ENCODE measurements at regions not wholly inside any gene's neighbourhood (a gene's known extent, or its start where the extent isn't known, plus 50 kb on each side); places are given as distances from the start of the nearest gene placed in this dataset.

DNA sequence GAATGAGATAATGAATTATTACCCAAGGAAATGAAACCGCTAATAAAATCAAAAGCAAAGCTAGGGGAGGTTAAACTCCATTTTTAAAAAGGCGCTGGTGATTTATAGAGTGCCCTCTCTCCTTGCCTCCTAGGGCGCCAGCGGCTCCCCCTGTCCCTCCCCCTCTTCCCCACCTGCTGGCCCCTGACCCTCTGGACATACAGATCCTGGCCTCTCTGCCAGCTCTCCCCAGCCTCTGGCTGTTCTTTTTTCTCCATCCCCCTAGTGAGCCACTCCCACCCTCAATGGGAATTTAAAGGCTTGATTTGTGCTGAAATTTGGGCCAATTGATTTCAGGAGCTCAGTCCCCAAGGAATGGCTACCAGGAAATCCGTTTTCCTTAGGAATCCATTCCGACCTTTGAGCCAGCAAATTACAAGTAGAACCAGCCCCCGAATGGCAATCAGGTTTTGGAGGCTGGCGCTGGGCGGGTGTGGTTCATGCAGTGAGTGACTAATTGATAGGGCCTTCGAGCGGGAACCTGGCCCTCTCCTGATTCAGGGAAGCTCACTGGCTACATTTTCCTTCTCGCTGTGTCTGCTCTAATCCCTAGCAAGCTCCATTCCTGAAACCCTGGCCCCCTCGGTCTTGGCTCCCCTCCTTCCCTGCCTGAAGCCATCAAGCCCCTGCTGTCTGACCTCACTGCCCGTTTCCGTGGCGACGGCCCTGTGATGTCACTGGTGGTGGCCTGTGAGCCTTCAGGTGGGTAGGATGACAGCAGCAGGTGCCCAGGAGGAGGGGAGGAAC lies 141.9 kb upstream of the SDK2 start:
- no peak for DNase-seq

DNA sequence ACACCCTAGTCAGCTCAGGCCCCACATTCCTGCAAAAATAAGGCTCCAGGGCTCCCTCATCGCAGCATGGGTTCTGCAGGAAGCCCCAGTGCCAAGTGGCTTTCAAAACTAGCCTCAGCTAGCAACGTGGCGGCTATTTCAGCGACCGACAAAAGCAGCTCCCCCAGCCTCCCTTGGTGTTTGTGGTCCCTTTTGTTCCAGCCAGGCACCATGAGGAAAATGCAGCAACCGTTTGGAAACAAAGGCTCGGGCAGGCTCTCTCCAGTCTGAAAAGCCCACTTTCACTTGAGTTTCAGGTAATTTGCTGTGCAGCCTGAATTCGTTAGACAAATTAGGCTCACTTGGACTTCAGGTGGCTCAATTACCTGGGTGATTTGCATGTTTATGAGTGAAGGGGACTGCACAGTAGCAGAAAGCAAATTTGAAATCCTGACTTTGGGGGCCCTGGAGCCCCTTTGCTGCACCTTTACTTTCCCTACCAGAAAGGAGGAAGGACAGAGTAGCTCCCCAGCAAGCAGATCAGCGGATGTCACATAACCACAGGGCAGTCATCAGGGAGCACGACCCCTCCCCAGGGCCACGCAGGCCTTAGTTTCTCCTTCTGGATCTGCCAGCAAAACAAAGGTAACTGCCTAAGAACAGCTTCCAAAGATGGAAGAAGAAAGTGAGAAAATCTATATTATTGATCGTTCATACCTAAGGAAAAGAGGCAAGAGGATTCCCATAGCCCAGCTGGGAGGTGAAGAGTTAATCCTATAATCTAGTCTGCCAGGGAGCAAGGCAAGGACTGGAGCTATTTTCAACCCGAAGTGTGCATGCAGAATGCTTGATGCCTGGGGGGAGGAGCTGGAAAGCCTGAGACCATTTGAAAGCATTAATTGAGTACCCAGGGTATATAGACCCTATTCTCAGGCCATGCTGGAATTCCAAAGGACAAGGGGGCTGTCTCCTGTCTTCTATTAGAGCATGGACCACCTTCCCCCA lies 143.1 kb upstream of the SDK2 start:
- DNase-seq, result no peak

DNA sequence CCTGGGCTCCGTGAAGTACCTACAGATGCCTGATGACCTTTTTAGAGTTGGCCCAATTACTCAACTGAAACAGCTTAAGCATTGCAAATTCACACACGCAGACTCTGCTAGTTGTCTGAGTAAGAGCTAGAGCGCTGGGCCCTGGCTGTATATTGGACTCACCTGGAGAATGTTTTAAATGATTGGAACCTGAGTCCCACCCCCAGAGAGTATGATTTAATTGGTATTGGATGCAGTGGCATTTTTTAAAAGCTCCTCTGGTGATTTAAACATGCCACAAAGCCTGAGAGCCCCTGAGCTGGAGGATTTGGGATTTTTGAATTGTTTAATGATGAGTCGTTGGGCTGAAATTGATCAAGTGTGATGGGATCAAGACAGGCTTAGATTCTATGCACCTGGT lies 143.9 kb upstream of the SDK2 start:
- no peak for DNase-seq

DNA sequence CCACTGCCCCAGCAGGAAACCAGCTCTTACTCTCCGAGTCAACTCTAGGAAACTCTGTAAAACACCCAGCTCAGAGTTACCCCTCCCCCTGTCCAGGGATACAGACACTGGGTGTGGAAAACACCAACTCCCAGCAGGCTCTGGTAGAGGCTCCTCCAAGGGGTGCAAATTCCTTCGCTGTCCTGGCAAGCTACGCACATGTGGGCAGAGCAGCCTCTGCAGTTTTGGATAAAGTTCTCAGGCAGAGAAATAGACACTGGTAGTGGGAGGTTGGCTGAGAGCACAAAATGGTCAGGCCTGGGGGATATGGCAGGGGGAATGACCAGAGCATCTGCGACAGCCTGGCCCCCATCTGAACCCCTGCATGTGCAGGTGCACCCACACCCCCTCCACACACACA lies 146.9 kb upstream of the SDK2 start:
- no peak for DNase-seq

DNA sequence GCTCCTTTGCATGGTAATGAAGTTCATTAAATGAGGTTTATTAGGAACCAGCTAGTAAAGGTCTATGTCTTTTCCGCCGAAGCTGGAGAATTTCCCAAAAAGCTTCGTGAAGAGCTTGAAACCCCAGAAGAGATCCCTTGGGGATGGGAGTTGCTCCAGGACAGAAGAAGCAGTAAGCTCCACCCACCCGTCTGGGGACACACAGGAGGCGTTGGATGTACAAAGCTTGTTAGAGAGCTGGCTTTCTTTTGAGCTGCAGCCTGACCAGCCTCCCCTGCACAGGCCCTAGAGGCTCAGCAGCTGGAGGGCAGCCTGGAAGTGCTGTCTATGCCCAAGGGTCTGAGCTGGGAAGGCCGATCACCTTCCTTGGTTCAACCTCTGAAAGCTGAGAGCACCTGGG lies 147.4 kb upstream of the SDK2 start:
- DNase-seq, result no peak

DNA sequence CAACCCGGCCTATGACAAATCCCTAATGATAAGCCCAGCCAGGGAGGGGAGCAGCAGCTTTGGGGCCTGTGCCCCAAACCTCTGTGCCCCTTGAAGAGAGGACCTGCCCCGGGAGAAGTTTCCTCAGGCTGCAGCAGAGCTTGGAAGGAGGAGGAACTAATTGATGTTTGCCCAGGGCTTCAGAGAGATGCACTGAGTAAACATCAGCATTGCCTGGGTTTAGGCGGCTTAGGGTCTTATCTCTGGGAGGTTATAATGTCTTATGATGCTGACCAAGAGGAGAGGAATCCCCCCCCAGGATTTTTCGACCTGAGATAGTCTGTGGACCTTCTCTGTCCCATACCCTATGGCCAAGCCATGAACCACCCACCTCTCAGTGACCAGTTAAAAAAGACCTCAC lies 148.7 kb upstream of the SDK2 start:
- DNase-seq, result no peak

DNA sequence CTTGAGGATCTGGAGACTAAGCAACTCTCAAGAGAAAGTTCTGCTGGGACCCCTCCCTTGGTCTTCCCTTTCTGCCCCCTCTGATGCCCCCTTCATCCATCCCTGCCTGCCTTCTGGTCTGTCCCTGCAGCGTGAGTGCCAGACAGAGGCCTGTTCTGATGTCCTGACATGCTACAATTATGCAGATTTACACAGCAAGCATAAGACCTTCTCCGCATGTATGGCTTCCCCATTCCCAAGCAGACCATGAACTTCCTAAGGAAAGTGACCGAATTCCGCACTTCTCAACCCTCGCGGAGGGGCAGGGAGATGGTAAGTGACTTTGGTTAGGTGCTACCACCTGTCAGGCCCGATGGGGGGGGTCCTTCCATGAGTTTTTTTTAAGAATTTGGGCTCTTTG lies 150.1 kb upstream of the SDK2 start:
- no peak for DNase-seq

DNA sequence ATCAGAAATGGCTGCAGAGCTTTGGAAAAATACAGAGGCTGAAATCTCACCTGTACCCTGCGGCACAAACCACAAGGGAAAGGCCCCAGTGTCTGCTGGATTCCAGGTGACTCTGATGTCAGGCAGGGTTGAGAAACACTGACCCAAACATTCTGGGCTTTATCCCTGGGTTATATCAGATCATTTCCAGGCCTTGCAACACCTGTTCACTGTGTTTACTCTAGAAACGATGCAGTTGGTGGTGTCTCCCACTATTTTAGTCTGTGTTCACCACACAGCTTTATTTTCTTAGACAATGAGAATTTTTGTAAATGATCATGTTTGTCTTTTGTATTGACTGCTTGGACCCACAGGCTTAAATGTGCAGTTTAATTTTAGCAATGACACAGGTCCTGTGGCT lies 151.5 kb upstream of the SDK2 start:
- DNase-seq, result no peak

DNA sequence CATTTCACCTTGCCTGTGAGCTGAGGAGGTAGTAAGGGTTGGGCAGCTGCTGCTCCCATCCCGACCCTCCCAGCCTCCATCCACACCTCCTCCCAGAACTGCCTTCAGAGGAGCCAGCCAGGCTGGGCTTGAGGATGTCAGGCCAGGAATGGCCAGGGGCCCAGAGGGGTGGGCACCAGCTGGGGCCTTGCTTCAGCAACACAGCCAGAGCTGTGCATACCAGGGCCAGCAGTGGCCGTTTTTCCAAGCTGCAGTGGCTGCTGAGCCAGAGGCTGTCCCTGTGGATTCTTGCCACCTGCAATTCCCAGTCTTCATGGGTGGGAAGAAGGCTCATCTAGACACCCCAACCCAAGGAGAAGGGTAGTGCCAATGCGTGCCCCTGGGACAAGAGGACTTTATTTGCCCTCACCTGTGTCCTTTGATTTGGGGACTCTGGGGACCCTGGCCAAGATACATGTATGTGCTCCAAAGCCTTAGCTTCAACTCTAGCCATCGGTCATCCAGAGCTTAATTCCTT lies 153.4 kb upstream of the SDK2 start:
- DNase-seq, result no peak

DNA sequence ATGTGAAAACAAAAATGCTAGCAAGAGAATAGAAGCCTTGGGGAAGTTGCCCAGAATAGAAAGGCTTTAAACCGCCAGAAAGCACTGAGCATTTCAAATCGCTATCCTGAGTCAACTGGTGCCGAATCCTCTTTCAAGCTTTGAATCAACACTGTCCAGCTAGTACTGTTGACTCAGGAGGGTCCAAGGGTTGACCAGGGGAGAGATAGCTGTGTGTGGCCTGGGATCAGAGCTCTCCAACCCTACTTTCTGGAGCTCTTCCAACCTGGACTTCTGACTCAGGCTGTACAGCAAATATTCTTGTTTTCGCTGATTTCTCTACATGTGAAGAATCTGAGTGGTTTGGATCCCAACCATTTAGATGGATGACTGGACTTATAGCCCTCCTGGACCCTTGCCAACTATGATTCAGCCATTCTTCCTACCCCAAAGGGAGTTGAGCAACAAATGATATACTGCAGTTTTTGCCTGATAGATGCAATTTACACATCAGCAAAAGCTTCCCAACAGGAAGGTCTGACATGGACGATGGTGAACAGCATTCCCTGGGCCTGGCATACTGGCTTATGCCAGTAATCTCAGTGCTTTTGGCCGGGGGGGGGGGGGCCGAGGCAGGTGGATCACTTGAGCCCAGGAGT lies 154.0 kb upstream of the SDK2 start:
- DNase-seq, result no peak

DNA sequence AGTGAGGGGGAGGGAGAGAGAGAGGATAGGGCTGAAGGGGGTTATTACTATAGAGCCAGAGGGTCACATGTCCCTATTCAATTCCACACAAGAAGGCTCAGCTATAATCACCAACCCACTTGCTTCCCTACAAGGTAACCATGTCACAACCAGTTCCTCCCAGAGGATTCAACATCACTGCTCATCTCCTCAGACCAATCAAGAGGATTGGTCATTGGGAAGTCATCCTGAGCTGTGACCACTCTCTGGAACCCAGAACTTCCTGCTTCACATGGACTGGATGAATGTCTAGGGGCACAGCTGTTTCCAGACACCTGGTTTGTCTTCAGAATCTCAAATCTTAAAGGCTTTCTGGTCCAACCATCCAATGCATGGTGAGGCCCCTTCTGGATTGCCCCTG lies 154.9 kb upstream of the SDK2 start:
- DNase-seq, result no peak

DNA sequence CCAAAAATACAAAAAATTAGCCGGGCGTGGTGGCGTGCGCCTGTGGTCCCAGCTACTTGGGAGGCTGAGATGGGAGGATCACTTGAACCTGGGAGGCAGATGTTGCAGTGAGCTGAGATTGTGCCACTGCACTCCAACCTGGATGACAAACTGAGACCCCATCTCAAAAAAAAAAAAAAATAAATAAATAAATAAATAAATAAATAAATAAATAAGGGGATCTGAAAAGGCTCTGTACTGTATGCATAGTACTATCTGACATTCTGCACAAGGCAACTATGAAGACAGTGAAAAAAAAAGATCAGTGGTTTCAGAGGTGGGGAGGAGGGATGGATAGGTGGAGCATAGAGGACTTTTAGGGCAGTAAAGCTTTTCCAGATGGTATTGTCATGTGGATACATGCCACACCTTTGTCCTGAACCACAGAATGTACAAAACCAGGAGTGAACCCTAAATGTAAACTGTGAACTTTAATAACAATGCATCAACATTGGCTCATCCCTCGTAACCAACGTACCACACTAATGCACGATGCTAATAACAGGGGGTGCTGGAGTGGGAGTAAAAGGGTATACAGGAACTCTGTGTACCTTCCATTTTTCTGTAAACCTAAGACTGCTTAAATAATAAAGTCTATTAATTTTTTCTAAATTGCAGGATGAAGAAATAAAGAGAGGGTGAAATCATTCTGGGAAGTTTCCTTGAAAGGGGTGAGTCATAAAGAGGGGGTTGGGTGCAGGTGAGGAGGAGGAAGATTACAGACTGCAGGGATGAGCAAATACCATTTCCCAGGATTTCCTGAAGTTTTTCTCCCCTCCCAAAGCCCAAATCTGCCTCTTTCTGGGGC lies 155.8 kb upstream of the SDK2 start:
- no peak for DNase-seq

DNA sequence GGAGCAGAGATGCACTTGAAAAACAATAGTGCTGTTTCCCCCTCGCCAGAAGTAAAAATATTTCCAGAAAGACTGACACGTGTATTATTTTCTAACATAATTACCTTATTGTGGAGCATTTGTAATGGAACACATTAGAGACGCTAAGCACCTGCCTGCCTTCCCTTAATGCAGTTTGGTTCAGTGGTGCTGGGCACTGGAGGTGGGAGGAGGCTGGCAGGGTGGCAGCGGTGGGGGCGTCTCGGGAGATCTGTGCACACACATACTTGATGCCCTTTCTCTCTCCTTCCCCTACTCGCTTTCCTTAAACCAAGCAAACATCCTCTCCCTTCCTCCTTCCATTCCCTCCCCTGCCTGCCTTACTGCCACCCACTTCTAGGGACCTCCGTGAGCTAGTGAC lies 156.6 kb upstream of the SDK2 start:
- no peak for DNase-seq

DNA sequence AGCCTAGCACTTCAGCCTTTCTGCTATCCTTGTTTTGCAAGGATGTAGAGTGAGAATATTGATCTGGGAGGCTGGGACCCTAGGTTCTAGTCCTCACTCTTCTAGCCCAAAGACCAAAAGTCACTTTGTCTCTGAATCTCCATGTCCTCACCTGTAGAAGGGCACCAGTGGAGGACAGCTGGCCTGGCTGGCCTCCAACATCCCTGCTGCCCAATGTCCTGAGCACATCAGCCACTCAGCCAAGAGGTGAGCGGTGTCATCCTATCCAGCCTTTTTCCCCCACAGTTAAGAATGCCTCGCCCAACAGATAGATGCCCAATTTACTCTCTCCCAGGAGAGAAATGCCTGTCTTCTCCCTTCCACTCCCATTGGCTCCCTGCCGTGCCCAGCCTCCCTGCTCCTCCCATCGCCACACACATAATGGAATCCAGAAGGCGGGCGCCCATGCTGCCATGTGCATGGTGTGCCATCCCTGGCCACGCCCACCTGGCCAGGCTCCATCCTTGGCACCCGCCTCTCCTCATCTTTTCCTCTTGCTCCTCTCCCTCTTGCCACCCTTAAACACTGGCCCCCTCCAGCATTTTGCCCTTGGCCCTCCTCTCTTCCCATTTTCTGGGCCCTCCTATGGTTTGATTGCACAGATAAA lies 157.3 kb upstream of the SDK2 start:
- no peak for DNase-seq

DNA sequence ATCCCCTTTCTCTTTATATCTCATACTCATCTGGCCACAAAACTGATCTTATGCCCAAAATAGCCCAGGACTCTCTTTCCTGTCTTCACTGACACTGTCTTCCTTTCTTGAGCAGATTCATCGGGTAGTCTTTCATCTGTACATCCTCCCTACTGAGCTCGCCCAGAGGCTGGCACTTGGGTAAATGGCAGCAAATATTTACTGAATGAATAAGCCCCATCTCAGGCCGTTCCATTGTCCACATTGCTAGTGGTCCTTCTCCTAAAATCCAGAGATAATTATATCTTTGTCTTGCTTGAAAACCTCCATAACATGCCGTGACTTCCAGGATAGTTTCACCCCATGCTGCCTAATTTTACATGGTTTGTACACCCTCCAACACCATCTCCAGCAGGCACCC lies 158.1 kb upstream of the SDK2 start:
- no peak for DNase-seq

DNA sequence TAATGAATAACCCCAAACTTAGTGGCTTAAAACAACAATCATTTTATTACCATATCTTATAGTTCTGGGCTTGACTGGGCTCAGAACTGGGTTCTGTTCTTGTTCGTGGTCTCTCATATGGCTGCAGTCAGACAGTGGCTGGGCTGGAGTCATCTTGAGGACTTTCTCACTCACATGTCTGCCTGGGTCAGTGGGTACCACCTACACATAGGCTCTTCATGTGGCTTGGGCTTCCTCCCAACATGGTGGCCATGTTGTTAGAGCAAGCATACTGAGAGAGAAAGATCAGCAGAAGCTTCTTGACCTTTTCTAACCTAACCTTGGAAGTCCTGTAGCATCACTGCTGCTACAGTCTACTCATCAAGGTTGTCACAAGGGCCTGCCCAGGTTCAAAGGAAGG lies 158.6 kb upstream of the SDK2 start:
- no peak for DNase-seq

DNA sequence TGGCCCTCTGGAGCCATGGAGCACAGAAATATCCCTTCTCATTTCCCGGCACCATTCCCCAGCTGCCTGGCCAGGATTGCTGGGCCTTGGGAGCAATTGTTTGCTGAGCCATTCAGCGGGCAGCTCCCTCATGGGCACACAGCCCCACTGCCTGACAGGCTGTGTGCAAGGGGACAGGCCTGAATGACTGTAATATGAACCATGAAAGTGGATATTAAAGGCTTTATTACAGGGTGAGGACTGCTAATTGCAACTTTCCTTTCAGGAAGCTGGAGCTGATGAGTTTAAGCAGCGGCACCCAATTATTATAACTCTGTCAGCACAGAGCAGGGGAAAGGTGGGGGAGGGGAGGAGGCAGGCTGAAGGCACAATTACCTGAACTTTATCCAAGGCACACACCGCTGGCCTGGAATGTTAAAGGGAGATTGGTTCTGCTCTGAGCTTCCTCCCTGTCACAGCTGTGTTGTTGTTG lies 159.8 kb upstream of the SDK2 start:
- DNase-seq, result no peak

DNA sequence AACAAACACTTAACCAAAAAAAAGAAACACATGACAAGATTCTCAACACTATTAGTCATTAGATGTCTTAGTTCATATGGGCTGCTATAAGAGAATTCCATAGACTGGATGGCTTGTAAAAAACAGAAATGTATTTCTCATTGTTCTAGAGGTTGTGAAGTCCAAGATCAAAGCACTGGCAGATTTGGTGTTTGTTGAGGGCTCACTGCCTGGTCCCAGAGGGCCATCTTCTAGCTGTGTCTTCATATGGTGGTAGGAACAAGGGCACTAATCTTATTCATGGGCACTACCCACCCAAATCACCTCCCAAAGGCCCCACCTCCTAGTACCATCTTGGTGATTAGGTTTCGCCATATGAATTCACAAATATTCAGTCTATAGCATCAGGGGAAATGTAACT lies 162.5 kb upstream of the SDK2 start:
- no peak for DNase-seq

DNA sequence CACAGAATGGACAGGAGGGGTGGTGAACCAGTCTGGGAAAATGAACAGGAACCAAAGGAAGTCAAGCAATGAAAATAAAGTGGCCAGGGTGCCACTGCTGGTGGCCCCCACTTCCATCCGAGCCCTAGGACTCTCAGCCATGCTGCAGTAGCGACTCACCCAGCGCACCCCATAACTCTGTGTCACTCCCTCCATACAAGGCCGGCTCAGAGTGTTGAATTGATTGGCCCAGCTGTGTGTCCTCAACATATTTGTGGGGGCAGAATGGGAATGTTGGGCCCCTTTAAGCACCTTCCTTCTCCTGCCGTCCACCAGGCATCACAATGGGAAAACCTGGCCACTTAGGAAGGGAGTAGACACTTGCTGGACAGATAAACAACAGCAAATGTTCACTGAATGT lies 169.0 kb upstream of the SDK2 start:
- DNase-seq, result no peak

DNA sequence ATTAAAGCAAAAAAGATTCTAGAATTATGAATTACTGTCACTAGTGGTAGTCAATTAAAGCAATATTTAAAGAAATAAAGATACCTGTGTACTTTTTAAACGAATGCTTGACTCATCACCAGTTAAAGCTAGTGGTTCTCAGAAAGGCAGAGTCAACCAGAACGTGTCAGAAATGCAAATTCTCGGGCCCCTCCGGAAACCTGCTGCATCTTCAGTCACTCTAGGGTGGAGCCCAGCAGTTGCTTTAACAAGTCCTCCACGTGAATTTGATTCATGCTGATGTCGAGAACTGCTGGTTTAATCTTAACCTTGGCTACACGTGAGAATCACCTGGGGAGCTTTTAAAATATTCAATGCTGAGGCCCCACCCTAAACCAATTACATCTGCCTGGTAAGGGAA lies 169.8 kb upstream of the SDK2 start:
- DNase-seq, result no peak

DNA sequence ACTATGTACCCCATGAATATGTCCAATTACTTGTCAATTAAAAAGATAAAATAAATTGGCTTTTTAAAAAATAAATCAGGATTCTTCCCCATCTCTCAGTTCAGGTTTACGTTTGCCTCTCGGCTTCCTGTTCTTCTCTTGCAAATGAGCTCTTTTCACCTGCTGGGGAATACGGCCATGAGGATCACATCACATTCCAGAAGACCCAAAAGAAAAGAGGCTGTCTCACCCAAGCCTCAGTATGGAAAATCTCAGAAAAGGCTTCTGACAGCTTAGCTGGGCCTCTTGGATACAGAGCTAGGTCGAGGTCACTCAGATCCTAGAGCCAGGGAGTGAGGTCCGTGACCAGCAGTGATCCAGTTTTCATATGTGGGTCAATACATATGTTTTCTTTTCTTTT lies 171.2 kb upstream of the SDK2 start:
- no peak for DNase-seq
